Left lung (tissue), 4 donors: ENCODE measurements at regions not wholly inside any gene's neighbourhood (a gene's known extent, or its start where the extent isn't known, plus 50 kb on each side); places are given as distances from the start of the nearest gene placed in this dataset.
"Not testable (repeated sequence)": the region's sequence is repeated elsewhere in the genome, so short reads cannot be mapped to it uniquely, and the experiment has no call there.

Source experiments
- ATAC-seq: fragments of 200-7000 bp; cut with Tn5 transposase; one replicate; pipeline ENCODE4 v1.9.1; 2020; ENCODE audit warnings: moderate library complexity
- DNase-seq, 4 donors: peaks; one replicate each; pipeline ENCODE4 v3.0.0-alpha.2; 2013 to 2020
- H3K27ac ChIP-seq, 2 donors: fragments of 200-600 bp; sonication (generic) in 1 of 2; one replicate each; pipeline versions ENCODE4 v1.5.0 to v1.8.0; 2020 to 2021
- H3K27me3 ChIP-seq, 2 donors: fragments of 200-600 bp; sonication (generic) in 1 of 2; one replicate each; pipeline versions ENCODE4 v1.5.0 to v1.8.0; 2020 to 2021
- H3K36me3 ChIP-seq, 2 donors: fragments of 200-600 bp; sonication (generic) in 1 of 2; one replicate each; pipeline versions ENCODE4 v1.5.0 to v1.8.0; 2020 to 2021
- H3K4me1 ChIP-seq, 2 donors: fragments of 200-600 bp; one replicate each; pipeline ENCODE4 v1.8.0; 2021
- H3K4me3 ChIP-seq, 2 donors: fragments of 200-600 bp; sonication (generic) in 1 of 2; one replicate each; pipeline versions ENCODE4 v1.5.0 to v1.8.0; 2020 to 2021; ENCODE audit warnings: mild to moderate bottlenecking in 1 of 2
- H3K9me3 ChIP-seq, 2 donors: fragments of 200-600 bp; sonication (generic) in 1 of 2; one replicate each; pipeline versions ENCODE4 v1.5.0 to v1.8.0; 2020 to 2021
- CTCF ChIP-seq, 2 donors: fragments of 200-600 bp; sonication (generic) in 1 of 2; IDR thresholded peaks; one replicate each; pipeline versions ENCODE4 v1.5.0 to v1.8.0; 2021; ENCODE audit warnings: antibody characterized with exemption in 2 of 2
- intact Hi-C, 2 donors: fragments of 100-400 bp; cut with DNase I; formaldehyde crosslinking; loops; one replicate each; pipeline versions ENCODE4 v1.11.2 to v1.14.2; 2022
- donor health status: DM: no; HTN: yes; CAD: no.
- donor health status: DM: no; HTN: no; CAD: no.

DNA sequence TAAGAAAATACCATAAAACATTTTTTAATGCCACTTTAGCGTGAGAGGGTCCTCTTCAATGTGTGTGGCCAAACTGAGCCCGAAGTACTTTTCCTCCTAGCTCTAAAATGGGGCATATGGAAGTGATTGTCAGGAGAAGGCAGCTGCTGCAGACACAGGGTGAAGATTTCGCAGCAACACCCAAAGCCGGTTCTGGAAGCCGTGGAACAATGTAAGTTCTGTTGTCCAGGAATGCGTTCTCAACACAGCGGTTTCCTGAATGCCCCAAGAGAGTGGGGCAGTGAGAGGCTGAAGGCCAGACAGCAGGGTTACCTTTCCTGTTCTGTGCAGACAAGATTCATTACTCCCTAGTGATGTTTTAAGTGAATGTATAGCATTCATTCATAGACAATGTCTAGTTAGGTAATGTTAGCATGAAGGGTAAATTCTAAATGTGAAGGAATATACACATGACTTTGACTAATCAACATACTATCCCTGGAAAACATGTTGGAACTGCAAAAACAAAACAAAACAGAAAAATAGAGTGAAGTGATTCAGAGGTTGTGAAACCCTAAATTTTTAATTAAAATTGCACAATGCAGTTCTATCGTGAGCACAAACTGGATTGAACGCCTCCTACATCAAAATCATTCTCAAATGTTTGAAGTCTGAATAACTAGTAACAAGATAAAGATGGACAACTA is 197.0 kb upstream of the SEMA6A start:
- H3K36me3 ChIP-seq = no peaks in the 10 kb centered on the region
- H3K27ac ChIP-seq = no peak overlapping the region
- no peak overlapping the region for H3K4me3 ChIP-seq
- peaks cover 0 to 3% of the 10 kb centered on the region in 2 donors for H3K4me1 ChIP-seq
- no peak for ATAC-seq
- no peak for TF ChIP-seq CTCF (IDR thresholded peaks at IDR 0.05)
- H3K27me3 ChIP-seq = no peaks in the 10 kb centered on the region
- H3K9me3 ChIP-seq = no peaks in the 10 kb centered on the region
- DNase-seq = no peak
- intact Hi-C loops = no loop called here

- H3K4me3 ChIP-seq, H3K27ac ChIP-seq, H3K36me3 ChIP-seq, H3K9me3 ChIP-seq, H3K4me1 ChIP-seq, H3K27me3 ChIP-seq, DNase-seq, intact Hi-C loops, ATAC-seq: not testable (repeated sequence)
Observed at GRCh38 chr5:116769953-116770352, 195.3 kb upstream of the SEMA6A start.

GRCh38 chr5:116769470-116769869 is 194.8 kb upstream of the SEMA6A start:
- no peak for ATAC-seq

GRCh38 chr5:116766470-116766947 is 191.9 kb upstream of the SEMA6A start:
- intact Hi-C loops = no loop called here
- Histone ChIP-seq H3K27me3 (no peaks in the 10 kb centered on the region), H3K9me3 (no peaks in the 10 kb centered on the region), H3K4me1 (peaks cover 0 to 3% of the 10 kb centered on the region in 2 donors), H3K27ac (no peak overlapping the region), H3K36me3 (no peaks in the 10 kb centered on the region), H3K4me3 (no peak overlapping the region)
- DNase-seq = no peak
- no peak for TF ChIP-seq CTCF (IDR thresholded peaks at IDR 0.05)
- peak; percentile 81 for ATAC-seq

More at GRCh38 chr5:116769470-116769869, 194.8 kb upstream of the SEMA6A start:
- TF ChIP-seq CTCF (IDR thresholded peaks at IDR 0.05) = no peak
- H3K4me3 ChIP-seq = no peak overlapping the region
- peaks cover 0 to 3% of the 10 kb centered on the region in 2 donors for H3K4me1 ChIP-seq
- no peaks in the 10 kb centered on the region for H3K36me3 ChIP-seq
- no peaks in the 10 kb centered on the region for H3K9me3 ChIP-seq
- H3K27ac ChIP-seq = no peak overlapping the region
- no peak for DNase-seq
- no peaks in the 10 kb centered on the region for H3K27me3 ChIP-seq
- intact Hi-C loops = no loop called here

DNA sequence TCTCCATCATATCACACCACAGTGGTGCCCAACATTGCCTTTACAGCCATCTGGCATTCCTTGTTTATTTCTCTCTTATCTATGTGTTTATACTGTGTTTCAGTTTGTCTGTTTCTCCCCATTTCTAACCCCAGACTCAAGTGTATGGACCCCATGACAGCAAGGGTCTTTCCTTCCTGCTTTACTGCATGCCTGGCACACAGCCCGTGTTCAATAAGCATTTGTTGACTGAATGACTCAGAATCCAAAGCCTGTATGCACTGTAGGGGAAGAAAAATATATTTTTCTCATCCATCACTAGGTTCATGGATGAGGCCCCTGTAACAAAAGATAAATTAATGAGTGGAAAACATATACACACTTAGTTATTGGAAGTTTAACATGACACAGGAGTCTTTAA is 190.8 kb upstream of the SEMA6A start:
- H3K27me3 ChIP-seq = no peaks in the 10 kb centered on the region
- no peak for ATAC-seq
- no peak for DNase-seq
- no peaks in the 10 kb centered on the region for H3K36me3 ChIP-seq
- no peaks in the 10 kb centered on the region for H3K4me1 ChIP-seq
- H3K27ac ChIP-seq = no peak overlapping the region
- H3K9me3 ChIP-seq = no peaks in the 10 kb centered on the region
- TF ChIP-seq CTCF (IDR thresholded peaks at IDR 0.05) = no peak
- no peak overlapping the region for H3K4me3 ChIP-seq
- intact Hi-C loops = no loop called here

DNA sequence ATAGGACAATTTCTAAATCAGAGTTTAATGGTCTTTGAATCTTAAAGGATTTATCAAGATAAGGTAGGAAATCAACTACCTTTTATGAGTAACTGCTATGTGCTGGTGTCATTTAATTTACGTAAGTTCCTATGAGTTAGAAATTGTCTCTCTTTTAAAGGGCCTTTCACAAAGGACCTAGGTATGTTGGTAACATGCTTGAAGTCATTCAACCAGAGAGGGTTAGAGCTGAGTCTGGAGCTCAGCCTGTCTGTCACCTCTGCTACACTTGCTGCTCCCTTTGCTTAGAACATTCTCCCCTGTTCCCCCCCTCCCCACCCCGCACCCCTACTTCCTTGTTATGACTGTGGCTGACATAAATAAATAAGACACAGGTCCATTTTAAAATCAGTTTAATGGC is 190.3 kb upstream of the SEMA6A start:
- H3K9me3 ChIP-seq = no peaks in the 10 kb centered on the region
- H3K27ac ChIP-seq = no peak overlapping the region
- TF ChIP-seq CTCF (IDR thresholded peaks at IDR 0.05) = no peak
- no peaks in the 10 kb centered on the region for H3K36me3 ChIP-seq
- no peaks in the 10 kb centered on the region for H3K27me3 ChIP-seq
- DNase-seq (no peak), ATAC-seq (no peak)
- no peaks in the 10 kb centered on the region for H3K4me1 ChIP-seq
- intact Hi-C loops = no loop called here
- no peak overlapping the region for H3K4me3 ChIP-seq
